HAP-1 (cell line): ENCODE measurements at regions not wholly inside any gene's neighbourhood (a gene's known extent, or its start where the extent isn't known, plus 50 kb on each side); places are given as distances from the start of the nearest gene placed in this dataset.

Source experiments
- DNase-seq, 2 experiments: peaks; one replicate each; pipeline ENCODE4 v3.0.0-alpha.2; 2016 to 2020; ENCODE audit warnings: low spot score in 2 of 2
- H3K27me3 ChIP-seq: fragments of 250-450 bp; sonication (Bioruptor Pico); 2 replicates; pipeline ENCODE4 v1.5.1; 2020; ENCODE audit warnings: low read depth, mild to moderate bottlenecking, moderate library complexity
- H3K36me3 ChIP-seq: fragments of 250-450 bp; sonication (Bioruptor Pico); replicated peaks from 2 replicates; pipeline ENCODE4 v1.5.1; 2020; ENCODE audit warnings: mild to moderate bottlenecking
- H3K4me1 ChIP-seq: fragments of 250-450 bp; sonication (Bioruptor Pico); 2 replicates; pipeline ENCODE4 v1.5.1; 2020; ENCODE audit warnings: mild to moderate bottlenecking
- H3K4me3 ChIP-seq: fragments of 250-450 bp; sonication (Bioruptor Pico); 2 replicates; pipeline ENCODE4 v1.5.1; 2020; ENCODE audit warnings: mild to moderate bottlenecking, moderate library complexity
- H3K9me3 ChIP-seq: fragments of 250-450 bp; sonication (Bioruptor Pico); 2 replicates; pipeline ENCODE4 v1.5.1; 2020; ENCODE audit warnings: mild to moderate bottlenecking, moderate library complexity
- in situ Hi-C: fragments of 300-500 bp; cut with MboI; formaldehyde crosslinking; loops from 3 replicates; pipeline ENCODE4 v1.14.3; 2020; ENCODE audit warnings: low sequenced_read_pairs, inconsistent platforms, mixed read lengths

GRCh38 chr7:32250471-32251260, 180.5 kb upstream of the PDE1C start:
- Histone ChIP-seq H3K36me3 (no peaks in the 10 kb centered on the region), H3K4me3 (no peak overlapping the region), H3K9me3 (no peaks in the 10 kb centered on the region), H3K4me1 (no peaks in the 10 kb centered on the region), H3K27me3 (no peaks in the 10 kb centered on the region)
- no peak for DNase-seq
- in situ Hi-C loops, result no loop called here

- no peak for DNase-seq
- H3K36me3 ChIP-seq, result no peaks in the 10 kb centered on the region
- in situ Hi-C loops, result no loop called here
- no peaks in the 10 kb centered on the region for H3K9me3 ChIP-seq
- no peaks in the 10 kb centered on the region for H3K27me3 ChIP-seq
- H3K4me3 ChIP-seq, result no peak overlapping the region
- H3K4me1 ChIP-seq, result no peaks in the 10 kb centered on the region
Observed at GRCh38 chr7:32250003-32250402, 179.8 kb upstream of the PDE1C start.

DNA sequence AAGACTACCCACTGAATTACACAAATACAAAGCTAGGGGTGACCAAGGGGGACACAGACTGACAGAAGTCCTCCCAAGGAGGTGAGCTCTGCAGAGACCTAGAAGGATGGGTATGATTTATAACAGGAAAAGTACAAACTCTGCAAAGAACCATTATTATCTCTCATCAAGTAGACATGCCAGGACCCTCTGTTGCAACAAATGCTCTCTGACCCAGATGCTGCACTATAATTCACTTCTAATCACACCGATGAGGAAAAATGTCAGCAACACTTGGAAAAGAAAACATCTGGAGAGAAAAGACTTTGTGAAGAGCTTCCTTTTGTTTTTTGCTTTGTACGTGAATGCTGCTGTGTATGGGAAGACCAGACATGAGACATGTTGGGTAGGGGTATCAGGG, 178.3 kb upstream of the PDE1C start:
- H3K4me3 ChIP-seq, result no peak overlapping the region
- in situ Hi-C loops, result no loop called here
- DNase-seq, result no peak
- no peaks in the 10 kb centered on the region for H3K27me3 ChIP-seq
- no peaks in the 10 kb centered on the region for H3K36me3 ChIP-seq
- no peaks in the 10 kb centered on the region for H3K4me1 ChIP-seq
- H3K9me3 ChIP-seq, result no peaks in the 10 kb centered on the region

DNA sequence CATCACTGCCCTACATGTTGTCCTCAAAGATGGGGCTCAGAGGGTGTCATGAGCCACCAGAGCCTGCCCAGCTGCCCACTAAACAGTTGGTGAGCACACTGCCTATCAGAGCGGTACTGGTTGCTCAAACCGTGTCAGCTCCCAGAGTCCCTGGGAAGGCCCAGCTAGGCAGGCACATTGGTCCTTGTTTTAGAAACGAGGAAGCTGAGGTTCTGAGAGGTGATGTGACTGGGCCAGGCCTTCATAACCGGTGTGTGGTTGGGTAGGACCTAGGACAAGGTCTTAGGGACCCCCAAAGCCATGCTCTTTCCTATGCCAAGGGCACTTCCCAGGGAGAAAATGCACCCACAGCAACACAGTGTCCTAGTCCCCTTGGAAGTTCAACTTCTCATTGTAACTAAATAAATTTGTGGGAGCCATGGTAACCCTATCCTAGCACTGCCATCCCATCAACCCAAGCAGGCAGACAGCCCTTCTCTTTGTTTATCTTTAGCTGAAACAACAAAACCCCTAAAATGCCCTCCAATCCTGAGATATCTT, 174.7 kb upstream of the PDE1C start:
- Histone ChIP-seq H3K4me1 (no peaks in the 10 kb centered on the region), H3K27me3 (no peaks in the 10 kb centered on the region), H3K36me3 (no peaks in the 10 kb centered on the region), H3K9me3 (no peaks in the 10 kb centered on the region), H3K4me3 (no peak overlapping the region)
- in situ Hi-C loops, result no loop called here
- DNase-seq, result no peak

GRCh38 chr7:32243687-32244290, 173.6 kb upstream of the PDE1C start:
- in situ Hi-C loops, result no loop called here
- Histone ChIP-seq H3K4me1 (no peaks in the 10 kb centered on the region), H3K27me3 (no peaks in the 10 kb centered on the region), H3K4me3 (no peak overlapping the region), H3K9me3 (no peaks in the 10 kb centered on the region), H3K36me3 (no peaks in the 10 kb centered on the region)
- no peak for DNase-seq

DNA sequence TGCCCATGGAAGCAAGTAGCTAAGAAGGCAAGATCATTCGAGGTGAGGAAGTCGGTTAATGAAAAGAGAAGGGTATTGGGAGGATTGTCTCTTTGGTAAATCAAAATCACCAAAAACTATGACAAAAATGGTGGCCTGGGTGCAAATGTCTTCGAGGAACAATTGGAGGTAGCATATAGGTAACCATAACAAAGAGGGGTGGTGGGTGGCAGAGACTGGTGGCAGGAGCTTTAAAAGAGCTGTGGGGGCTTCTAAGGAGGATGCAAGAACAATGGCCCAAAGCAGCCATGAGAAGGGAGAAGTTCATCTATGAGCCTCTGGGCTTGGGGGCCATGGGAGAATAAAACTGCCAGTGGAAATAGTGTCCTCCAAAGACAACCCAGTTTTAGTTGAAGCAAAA, 172.2 kb upstream of the PDE1C start:
- H3K9me3 ChIP-seq, result no peaks in the 10 kb centered on the region
- in situ Hi-C loops, result no loop called here

GRCh38 chr7:32241636-32242035, 171.4 kb upstream of the PDE1C start:
- no peaks in the 10 kb centered on the region for H3K27me3 ChIP-seq
- H3K4me1 ChIP-seq, result no peaks in the 10 kb centered on the region
- no peaks in the 10 kb centered on the region for H3K9me3 ChIP-seq
- no peak overlapping the region for H3K4me3 ChIP-seq
- H3K36me3 ChIP-seq, result no peaks in the 10 kb centered on the region
- in situ Hi-C loops, result no loop called here
- no peak for DNase-seq

More for the DNA sequence above, 172.2 kb upstream of the PDE1C start:
- DNase-seq, result no peak
- no peaks in the 10 kb centered on the region for H3K36me3 ChIP-seq
- no peaks in the 10 kb centered on the region for H3K27me3 ChIP-seq
- H3K4me1 ChIP-seq, result no peaks in the 10 kb centered on the region
- no peak overlapping the region for H3K4me3 ChIP-seq

GRCh38 chr7:32239764-32240163, 169.6 kb upstream of the PDE1C start:
- in situ Hi-C loops, result no loop called here
- no peak for DNase-seq
- no peaks in the 10 kb centered on the region for H3K27me3 ChIP-seq
- no peaks in the 10 kb centered on the region for H3K4me1 ChIP-seq
- H3K4me3 ChIP-seq, result no peak overlapping the region
- no peaks in the 10 kb centered on the region for H3K36me3 ChIP-seq
- H3K9me3 ChIP-seq, result no peaks in the 10 kb centered on the region

GRCh38 chr7:32228601-32229000, 158.4 kb upstream of the PDE1C start:
- Histone ChIP-seq H3K36me3 (no peaks in the 10 kb centered on the region), H3K4me3 (no peak overlapping the region), H3K9me3 (no peaks in the 10 kb centered on the region), H3K4me1 (no peaks in the 10 kb centered on the region), H3K27me3 (no peaks in the 10 kb centered on the region)
- in situ Hi-C loops, result no loop called here
- DNase-seq, result no peak

GRCh38 chr7:32227746-32228145, 157.5 kb upstream of the PDE1C start:
- Histone ChIP-seq H3K4me1 (no peaks in the 10 kb centered on the region), H3K9me3 (no peaks in the 10 kb centered on the region), H3K27me3 (no peaks in the 10 kb centered on the region), H3K4me3 (no peak overlapping the region), H3K36me3 (no peaks in the 10 kb centered on the region)
- no peak for DNase-seq
- in situ Hi-C loops, result no loop called here

GRCh38 chr7:32224276-32224675, 154.1 kb upstream of the PDE1C start:
- no peaks in the 10 kb centered on the region for H3K27me3 ChIP-seq
- H3K4me1 ChIP-seq, result no peaks in the 10 kb centered on the region
- H3K9me3 ChIP-seq, result no peaks in the 10 kb centered on the region
- no peak for DNase-seq
- H3K4me3 ChIP-seq, result no peak overlapping the region
- no peaks in the 10 kb centered on the region for H3K36me3 ChIP-seq
- in situ Hi-C loops, result no loop called here

DNA sequence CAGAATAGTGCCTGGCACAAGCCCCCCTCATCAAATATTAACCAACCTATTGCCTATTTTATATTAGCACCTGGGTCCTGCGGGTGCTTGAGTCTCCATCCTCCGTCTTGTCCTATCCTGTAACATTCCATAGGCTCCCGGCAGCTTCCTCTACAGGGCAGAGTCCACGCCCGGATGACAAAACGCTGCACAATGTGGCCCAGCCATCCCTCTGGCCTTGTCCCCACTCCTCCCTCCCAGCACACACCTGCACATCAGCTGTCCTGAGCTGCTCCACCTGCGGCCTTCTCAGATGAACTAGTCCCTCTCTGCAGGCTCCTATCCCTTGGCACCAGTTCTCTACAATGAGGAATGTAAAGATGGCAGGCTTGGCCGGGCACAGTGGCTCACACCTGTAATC, 153.5 kb upstream of the PDE1C start:
- Histone ChIP-seq H3K9me3 (no peaks in the 10 kb centered on the region), H3K36me3 (no peaks in the 10 kb centered on the region), H3K27me3 (no peaks in the 10 kb centered on the region), H3K4me1 (no peaks in the 10 kb centered on the region), H3K4me3 (no peak overlapping the region)
- in situ Hi-C loops, result no loop called here
- DNase-seq, result no peak

DNA sequence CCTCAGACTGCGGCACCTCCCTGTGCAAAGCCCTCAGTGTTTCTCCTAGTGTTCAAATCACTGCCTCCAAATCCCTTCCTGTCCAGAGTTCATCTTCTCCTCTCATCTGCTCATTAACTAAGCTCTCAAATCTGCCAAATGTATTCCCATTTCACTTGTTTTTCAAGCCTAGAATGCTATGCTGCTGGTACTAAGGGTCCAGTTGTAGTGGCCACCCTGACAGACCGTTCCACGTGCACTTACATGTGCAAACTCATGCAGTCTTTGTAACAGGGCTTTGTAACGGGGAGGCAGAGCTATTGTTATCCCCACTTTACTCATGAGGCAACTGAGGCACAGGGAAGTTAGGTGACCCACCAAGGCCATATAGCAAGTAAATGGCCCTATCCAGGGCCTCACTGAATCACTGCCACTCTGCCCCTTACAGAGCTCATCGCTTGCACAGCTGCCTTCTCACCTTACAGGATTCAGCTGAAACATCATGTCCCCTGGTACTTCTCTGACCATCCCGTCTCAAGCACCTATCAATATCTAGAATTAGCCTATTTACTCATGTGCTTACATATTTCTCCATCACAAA, 153.0 kb upstream of the PDE1C start:
- in situ Hi-C loops, result no loop called here
- no peak for DNase-seq
- no peaks in the 10 kb centered on the region for H3K27me3 ChIP-seq
- H3K9me3 ChIP-seq, result no peaks in the 10 kb centered on the region
- no peaks in the 10 kb centered on the region for H3K36me3 ChIP-seq
- H3K4me3 ChIP-seq, result no peak overlapping the region
- H3K4me1 ChIP-seq, result no peaks in the 10 kb centered on the region

DNA sequence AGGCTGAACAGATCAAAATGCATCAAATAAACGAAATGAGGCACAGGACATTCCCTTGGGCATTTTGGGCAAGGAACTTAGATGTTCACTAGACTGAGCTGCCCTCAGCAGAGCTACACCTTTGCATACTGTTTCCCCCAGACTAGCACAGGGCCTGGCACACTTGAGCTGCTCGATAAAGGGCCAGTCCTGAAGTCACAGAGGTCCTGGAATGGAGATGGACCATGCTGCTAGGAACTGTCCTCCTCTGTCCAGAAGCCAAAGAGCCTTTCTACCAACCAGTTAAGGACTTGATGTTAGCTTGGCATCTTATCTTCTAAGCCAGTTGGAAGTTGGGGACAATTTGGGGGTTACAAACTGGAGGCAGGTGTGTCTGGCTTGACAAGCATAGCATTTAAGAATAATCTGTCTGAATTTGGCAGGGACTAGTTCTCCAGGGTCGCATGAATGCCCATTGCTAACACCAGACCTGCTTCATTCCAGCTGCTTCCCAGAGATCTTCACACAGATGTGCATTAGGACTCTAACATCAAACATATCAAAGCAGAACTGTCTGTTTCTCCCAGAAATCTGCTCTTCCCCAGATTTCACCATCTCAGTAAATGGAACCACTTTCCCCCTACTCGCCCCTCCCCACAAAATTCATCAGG, 152.2 kb upstream of the PDE1C start:
- Histone ChIP-seq H3K27me3 (no peaks in the 10 kb centered on the region), H3K9me3 (no peaks in the 10 kb centered on the region), H3K36me3 (no peaks in the 10 kb centered on the region), H3K4me3 (no peak overlapping the region), H3K4me1 (no peaks in the 10 kb centered on the region)
- DNase-seq, result no peak
- in situ Hi-C loops, result no loop called here
